ENCODE measurements at regions not wholly inside any gene's neighbourhood (a gene's known extent, or its start where the extent isn't known, plus 50 kb on each side); places are given as distances from the start of the nearest gene placed in this dataset.

GRCh38 chr16:61289141-61289540 lies 747.1 kb downstream of the CDH8 start:
- TF ChIP-seq CTCF (IDR thresholded peaks at IDR 0.05) (no peak), TCF12 (IDR thresholded peaks at IDR 0.05) (no peak)

Measured in SK-N-SH (cell line).